Activated gamma-delta T cell (primary cell): ENCODE measurements at regions not wholly inside any gene's neighbourhood (a gene's known extent, or its start where the extent isn't known, plus 50 kb on each side); places are given as distances from the start of the nearest gene placed in this dataset.
"Not testable (repeated sequence)": the region's sequence is repeated elsewhere in the genome, so short reads cannot be mapped to it uniquely, and the experiment has no call there.

ENCODE experiments used
- DNase-seq: peaks from one replicate; lab custom pipeline; 2025; lab: John Stamatoyannopoulos, UW

DNA sequence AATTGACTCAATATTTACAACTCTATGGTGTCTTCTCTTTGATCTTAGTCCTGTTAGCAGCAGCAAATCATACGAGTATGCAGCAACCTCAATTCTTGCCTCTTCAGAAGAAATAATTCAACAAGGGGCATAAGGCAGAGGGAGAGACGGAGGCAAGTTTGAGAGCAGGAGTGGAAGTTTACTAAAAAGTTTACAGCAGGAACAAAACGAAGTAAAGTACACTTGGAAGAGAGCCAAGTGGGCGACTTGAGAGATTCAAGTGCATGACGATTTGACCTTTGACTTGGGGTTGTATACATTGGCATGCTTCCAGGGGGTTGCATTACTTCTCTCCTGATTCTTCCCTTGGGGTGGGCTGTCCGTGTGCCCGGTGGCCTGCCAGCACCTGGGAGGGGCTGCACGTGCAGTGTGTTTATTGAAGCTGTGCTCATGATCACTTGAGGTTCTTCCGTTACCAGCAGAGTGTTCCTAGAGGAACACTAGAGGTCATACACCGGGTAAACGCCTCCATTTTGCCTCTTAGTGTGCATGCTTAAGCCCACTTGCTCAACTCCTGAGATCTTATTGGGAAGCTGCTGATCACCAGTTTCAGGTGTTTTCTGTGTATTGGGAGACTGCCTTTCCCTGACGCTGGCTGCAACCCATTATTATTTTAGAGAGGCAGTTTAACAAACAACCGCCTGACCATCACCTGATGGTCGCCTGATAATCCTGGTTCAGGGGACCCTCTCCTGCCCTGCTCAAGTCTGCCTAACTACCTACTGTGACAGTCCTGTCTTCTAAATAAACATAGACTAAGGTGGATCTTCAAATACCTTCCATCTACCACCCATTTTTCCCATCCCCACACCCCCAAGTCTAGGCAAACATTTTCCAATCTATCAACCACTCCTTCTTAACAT lies 172.4 kb upstream of the MYLIP start:
- no peak for DNase-seq

DNA sequence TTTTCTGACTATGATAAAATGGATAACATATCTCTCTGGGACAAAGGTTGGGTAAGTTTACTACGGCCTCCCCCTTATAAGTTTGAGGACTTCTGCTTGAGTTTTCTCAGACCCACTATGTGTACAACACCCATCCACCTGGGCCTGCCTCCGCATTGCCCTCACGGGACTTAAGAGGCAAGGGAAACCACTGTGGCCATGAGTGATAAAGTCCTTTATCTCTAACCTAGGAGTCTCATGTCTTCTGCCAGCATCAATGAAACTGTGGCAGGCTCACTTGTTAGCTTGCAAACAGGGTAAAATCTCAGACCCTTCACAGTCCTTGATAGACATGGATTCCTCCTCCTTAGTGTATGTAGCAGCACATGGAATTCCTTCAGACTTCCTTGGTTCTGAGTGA lies 173.4 kb upstream of the MYLIP start:
- DNase-seq: no peak

DNA sequence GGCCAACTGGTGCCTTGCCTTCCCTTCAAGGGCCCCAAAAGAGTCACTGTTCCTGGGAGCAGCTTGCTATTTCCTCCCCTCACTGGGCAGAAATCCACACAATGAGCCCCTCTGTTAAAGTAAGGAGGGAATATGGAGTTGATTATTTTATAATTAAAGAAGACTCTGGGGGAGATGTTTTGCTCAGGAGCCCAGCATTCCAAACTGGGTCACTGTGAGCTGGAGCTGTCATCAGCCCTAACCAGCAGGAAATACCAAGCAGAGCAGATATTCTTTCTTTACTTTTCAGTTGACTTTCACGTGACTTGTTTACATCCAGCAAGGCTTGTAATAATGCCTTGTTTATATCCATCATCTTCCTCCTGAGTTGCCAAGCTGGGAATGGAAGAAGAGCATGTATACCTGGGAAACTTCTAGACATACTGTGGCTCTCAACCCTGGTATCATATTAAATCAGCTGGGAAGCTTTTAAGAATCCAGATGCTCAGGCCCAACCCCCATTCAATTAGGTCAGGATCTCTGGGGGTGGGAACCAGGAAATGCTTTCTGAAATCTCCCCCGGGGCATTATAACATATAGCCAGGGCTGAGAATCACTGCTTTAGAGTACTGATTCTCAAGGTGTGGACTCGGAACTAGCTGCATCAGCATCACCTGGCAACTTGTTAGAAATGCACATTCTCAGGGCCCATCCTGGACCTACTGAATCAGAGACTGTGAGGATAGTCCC lies 175.6 kb upstream of the MYLIP start:
- no peak for DNase-seq

DNA sequence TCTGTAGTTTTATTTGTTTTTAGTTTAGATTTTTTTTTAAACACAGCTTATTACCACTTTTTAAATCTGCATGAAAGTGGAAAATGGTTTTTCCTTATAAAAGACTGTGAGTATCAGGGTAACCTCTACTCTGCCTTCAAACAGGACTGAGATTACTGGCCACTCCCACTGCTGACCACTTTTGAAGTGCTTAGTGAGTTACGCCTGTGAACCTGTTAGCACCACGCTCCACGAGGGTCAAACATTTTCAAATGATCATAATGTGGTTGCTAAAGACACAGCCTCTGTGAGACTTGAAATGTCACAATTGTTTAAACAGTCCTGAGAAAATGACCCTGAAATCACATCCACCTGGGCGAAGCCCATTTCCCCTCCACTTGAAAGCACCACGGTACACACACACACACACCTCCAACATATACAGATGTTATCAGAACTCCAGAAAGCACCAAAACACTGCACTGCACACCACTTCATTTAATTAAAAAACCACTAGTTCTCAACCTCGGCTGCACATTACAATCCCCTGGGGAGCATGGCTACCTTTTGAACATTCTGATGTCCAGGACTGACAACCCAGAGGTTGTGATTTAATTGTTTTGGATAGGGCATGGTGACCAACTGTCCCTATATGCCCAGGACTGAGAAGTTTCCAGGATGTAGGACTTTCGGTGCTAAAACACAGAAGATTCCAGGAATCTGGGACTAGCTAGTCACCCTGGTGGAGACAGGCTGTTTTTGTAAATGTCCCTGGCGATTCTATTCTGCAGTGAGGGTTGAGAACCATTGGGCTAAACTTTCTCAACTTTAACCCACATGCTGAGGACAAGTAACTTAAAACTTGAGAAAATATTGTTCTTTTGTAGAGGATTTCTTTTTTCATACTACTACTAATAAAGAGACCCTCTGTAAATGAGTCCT lies 176.4 kb upstream of the MYLIP start:
- DNase-seq: no peak

DNA sequence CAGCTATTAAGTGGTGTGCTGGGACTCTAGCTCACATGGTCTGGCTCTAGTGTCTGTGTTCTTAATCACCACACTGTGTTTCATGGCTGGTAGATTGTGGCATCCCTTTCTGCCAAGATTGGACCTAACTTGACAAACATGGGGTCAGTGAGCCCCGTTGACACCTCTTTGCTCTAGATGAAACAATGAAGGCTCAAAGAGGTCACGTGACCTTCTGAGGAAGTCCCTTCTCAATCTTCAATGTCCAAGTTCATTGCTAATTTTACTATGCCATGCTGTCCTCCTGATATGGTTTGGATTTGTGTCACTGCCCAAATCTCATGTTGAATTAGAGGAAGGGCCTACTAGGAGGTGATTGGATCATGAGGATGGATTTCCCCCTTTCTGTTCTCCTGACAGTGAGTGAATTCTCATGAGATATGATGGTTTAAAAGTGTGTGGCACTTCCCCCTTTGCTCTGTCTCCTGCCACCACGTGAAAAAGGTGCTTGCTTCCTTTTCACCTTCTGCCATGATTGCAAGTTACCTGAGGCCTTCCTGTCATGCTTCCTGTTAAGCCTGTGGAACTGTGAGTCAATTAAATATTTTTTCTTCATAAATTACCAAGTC lies 177.8 kb upstream of the MYLIP start:
- DNase-seq: no peak

DNA sequence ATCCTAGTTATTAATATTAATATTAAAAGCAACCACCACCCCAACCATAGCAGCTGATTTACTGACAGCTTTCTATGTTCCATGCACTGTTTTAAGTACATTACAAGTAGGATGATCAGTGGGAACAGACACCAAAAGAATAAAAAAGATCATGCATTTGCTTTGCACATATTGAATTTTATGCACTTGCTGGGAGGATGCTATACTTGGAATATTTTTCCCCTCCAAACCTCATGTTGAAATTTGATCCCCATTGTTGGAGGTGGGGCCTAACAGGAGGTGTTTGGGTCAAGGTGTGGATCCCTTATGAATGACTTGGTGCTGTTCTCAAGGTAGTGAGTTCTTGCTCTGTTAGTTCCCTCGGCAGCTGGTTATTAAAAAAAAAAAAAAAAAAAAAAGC lies 178.9 kb upstream of the MYLIP start:
- DNase-seq: no peak

DNA sequence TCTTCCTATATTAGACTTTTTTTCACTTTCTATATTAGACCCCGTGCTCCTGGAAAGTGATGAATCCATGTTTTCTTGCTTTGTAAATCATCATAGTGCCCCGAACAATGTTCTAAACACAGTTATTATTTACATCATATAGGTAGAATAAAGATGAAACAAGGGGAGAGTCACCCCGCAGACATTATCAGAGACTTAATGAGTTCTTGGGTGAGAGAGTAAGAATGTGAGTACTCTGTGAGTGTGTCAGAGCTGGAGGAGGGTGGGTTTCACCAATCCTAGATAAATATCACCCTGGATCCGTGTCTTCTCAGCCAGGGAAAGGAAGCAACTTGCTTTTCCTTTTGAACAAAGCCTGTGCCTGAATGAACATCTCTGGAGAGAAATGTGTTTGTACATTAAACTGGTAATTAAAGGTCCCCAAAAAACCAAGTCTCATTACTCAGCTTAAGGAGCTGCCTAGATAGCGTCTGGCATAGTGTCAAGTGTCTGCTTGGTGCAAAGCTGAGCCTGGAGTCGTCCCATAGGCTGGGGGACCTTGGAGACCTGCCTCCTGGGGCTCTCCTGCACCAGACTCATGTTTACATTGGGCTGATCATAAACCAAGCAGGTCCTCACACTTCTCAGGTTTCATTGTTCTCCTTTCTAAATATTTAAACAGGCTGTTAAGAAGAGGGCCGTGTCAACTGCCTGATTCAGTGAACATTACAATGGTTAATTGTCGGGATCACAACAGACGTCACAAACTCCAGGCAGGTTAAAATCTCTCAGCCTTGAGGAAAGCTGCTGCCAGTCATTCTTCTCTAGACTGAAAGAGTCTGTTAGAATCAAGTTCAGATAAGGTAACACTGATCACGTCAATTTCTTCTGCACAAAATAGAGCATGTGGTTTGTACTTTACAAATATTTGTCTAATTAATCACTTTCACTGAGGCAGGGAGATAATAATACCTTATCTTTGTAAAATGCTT lies 179.7 kb upstream of the MYLIP start:
- DNase-seq: no peak

DNA sequence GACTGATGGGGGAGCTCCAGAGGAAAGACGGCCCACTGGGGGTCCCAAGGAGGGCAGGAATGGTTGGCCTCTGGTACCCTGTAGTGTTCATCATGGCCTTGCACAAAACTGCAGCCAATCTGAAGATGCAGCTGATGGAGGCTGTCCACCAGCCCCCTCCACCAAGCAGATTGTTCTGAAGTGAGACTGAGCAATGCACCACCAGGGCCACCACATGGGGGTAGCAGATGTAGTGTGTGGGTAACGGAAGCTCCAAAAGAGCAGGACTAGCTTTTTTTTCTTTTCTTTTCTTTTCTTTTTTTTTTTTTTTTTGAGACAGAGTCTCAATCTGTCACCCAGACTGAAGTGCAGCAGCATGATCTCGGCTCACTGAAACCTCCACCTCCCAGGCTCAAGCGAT lies 181.0 kb upstream of the MYLIP start:
- DNase-seq: no peak

DNA sequence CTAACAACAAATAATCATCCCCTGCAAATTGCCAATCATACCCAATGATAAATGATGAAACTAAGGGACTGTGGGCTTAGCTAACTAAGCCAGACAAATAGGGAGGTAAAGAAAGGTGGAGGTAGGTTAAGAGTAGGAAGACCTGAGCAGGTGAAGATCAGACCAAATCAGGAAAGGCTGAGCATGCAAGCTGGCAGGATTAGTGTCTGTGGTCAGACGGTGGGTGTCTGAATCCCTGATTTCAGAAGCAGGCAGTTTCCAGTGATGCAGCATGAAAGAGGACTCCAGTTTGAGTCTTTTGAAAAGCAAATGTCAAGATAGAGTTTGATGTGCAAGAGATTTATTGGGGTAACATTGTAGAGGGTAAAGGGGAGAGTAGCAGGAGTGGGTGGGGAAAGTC lies 181.4 kb upstream of the MYLIP start:
- no peak for DNase-seq

DNA sequence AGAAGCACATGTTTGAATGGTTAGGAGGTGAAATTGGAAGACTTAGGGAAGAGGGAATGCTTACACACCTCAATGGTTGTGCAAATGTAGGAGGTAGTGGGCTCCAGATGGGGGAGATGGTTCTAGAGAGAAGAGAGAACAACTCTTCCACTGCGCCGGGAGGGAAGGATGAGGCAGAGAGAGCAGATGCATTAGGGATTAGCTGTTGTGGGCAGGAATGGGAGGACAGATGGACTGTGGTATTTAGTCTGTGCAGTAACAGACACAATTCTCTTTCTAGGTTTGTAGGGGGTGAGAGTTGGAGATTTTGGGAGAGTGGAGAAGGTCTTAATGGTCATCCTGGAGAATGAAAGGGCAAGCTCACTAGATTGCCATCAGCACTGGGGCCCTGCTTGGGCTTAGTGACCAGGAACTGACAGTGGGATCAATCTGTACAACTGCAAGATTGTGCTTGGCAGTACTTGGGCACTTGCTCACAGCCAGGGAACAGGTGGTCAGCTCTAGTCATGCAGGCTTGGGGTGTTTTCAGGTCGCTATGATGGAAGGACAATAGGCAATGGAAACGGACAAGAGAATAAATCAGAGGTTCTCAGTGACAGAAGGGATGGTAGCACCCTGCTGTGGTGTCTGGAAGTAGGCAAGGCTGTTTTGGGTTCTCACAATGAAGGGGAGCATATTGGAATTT lies 182.0 kb upstream of the MYLIP start:
- DNase-seq: no peak

DNA sequence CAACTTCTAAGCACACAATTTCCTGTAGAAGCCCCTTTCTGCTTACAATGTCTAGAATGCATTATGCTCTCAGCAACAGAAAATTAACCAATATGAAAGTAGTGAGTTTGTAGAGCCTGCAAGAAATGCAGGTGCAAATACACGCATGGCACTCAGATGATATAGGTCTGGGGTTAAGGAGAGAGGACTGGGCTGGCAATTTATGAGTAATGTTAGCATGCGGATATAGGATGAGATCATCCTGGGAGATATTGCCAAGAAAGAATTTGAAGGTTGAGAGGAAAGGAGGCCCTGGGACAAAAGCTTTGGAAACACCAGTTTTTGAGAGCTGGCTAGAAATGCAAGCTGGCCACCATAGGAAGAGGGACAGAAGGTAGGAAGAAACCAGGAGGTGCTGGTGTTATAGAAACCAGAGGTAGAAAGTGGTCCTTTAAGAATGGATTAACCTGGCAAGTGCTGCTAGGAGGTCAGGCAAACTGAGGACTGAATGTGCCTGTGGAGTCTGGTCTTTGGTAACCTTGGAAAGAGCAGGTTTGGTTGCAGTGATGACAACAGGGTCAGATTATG lies 183.2 kb upstream of the MYLIP start:
- DNase-seq: no peak

DNA sequence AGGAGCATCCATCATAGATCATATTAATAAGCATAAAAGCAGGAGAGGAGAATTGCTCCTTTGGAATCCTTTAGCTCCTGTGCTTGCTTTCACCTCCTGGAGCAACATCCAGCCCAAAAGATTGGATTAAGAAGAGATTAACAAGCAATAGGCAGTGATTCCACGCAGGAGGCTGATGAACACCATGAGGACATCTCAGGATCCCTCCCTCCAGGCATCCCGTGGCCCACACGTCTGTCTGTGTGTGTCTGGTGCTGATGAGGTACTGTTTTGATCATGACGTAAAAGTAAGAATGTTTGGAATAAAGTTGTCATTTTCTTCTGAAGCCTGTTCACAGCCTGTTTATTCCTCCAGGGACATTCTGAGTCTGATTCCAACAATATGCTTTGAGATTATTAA lies 185.5 kb upstream of the MYLIP start:
- no peak for DNase-seq

DNA sequence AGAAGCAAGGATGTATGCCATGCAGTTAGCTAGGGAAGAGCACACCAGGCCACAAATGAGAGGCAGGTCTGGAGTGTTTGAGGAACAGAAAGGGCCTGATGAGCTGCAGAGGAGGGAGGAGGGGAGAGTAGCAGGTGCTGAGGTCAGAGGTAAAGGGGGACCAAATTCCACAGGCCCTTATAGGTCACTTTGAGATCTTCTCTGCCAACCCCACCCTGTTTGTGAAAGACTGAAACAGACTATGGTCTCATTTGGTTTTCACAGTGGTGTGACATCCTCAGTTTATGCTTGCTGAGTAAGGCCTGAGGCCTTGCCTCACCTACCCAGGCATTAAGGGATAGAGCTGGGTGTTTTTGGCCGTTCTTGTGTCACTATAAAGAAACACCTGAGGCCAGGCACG lies 187.7 kb upstream of the MYLIP start:
- DNase-seq: no peak

DNA sequence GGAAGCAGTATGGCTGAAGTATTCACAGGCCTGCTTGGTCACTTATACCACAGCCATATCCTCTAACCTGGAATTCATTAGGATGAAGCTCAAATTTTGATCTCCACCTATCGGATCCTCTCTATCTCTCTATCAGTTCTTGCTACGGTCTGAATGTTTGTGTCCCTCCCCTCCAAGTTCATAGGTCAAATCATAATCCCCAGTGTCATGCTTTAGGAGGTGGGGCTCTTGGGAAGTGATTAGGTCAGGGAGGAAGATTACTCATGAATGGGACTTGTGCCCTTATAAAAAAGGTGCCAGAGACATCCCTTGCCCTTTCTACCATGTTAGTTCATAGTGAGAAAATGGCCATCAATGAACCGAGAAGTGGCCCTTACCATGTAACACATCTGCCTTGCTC lies 190.8 kb upstream of the MYLIP start:
- no peak for DNase-seq

DNA sequence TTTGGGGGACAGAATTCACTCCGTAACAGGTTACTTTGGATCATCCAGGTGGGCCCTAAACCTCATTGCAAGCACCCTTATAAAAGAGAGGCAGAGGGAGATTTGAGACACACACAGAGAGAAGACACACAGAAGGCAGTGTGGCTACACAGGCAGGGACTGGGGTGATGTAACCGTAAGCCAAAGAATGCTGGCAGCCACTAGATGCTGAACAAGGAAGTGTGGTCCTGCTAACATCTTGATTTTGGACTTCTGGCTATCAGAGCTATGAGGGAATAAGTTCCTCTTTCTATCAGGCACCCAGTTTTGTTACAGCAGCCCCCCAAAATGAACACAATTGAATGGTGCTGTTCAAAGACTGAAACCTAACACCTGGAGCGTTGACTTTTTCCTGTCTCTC lies 191.3 kb upstream of the MYLIP start:
- DNase-seq: no peak

DNA sequence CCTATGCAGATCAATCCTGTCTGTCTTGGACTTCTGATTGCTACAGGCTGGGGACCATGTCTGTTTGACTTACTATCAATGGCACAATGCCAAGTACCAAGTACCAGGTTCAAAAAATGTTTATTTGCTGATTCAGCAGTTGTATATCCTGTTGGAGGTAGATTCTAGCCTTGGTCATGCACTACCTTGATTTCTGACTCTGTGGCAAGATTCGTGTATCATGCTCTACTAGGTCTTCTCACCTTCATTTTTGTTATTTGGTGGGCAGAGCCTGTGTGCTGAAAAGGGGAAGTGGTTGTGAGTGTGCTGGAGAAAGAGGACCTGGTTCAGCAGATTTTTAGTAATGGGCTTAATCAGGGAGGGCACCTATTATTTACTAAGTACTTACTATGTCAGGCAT lies 192.4 kb upstream of the MYLIP start:
- no peak for DNase-seq

DNA sequence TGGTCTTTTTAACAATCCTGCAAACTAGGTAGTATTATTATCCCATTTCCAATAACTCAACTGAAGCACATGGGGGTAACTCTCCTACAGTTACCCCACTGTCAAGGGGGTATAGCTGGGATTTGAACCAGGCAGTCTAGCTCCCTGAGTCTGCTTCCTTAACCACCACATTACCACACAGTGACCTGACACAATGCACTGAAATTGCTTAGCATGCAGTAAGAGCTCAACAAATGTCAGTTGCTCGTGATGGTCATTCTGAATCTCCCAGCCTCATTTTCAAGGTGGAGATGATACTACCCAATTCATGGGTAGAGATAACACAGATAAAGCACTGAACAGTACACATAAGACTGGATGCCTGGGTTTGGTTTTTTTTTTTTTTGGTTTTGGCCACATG lies 193.2 kb upstream of the MYLIP start:
- no peak for DNase-seq

DNA sequence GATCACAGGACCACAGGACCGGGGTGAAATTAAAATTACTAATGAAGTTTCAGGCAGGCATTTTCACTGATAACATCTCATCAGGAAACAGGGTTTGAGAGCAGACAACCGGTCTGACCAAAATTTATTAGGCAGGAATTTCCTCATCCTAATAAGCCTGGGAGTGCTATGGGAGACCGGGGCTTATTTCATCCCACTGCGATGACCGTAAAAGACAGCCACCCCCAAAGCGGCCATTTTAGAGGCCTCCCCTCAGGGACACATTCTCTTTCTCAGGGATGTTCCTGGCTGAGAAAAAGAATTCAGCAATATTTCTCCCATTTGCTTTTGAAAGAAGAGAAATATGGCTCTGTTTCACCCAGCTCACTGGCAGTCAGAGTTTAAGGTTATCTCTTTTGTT lies 197.2 kb upstream of the MYLIP start:
- DNase-seq: not testable (repeated sequence)

DNA sequence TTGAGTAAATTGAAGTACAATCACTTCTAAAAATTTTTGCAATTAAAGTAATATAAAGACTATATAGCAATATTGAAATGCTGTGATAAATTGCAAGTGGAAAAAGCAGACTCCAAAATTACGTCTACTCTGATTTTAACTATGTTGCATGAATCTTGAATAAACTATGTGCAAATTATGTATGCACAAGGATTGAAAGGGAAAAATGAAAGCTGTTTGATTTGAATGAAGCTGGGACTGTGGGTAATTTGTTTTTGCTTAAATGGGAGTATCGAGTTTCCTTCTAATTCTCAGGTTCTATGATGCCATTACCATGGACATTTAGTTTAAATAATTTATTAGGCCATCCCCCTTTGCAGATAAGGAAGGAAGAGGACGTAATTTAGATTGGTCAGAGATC lies 198.7 kb upstream of the MYLIP start:
- no peak for DNase-seq

DNA sequence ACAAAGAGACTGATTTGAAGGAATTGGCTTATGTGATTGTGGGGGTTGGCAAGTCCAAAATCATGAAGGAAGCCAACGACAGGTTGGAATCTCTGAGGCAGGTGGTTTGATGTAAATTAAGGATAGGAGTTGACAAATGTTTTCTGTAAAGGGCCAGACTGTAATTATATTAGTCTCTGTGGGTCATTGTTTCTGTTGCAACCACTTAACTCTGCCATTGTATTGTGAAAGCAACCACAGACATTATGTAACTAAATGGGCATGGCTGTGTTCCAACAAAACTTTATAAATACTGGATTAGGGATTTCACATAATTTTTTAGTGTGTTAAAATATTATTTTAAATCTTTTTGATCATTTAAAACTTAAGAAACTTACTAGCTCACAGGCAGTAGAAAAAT lies 199.2 kb upstream of the MYLIP start:
- DNase-seq: no peak
